GM21529 (cell line): ENCODE measurements at regions not wholly inside any gene's neighbourhood (a gene's known extent, or its start where the extent isn't known, plus 50 kb on each side); places are given as distances from the start of the nearest gene placed in this dataset.
"Not testable (repeated sequence)": the region's sequence is repeated elsewhere in the genome, so short reads cannot be mapped to it uniquely, and the experiment has no call there.

Experiments
- ATAC-seq: cut with Tn5 transposase; IDR thresholded peaks from one replicate; pipeline ENCODE4 v1.9.1; 2021; ENCODE audit not compliant: unreplicated experiment

- peak; percentile 75 for ATAC-seq
Measured at GRCh38 chrX:37075892-37076595, 67.9 kb downstream of the FAM47C start.

GRCh38 chrX:37076983-37077382 is 68.8 kb downstream of the FAM47C start:
- ATAC-seq = no peak

- no peak for ATAC-seq
Measured at GRCh38 chrX:37077646-37078433, 69.7 kb downstream of the FAM47C start.

- no peak for ATAC-seq
Measured at GRCh38 chrX:37078434-37078703, 70.2 kb downstream of the FAM47C start.

- no peak for ATAC-seq
Measured at GRCh38 chrX:37083880-37084279, 75.7 kb downstream of the FAM47C start.

- ATAC-seq = not testable (repeated sequence)
Measured at GRCh38 chrX:37085699-37086098, 77.5 kb downstream of the FAM47C start.

- ATAC-seq = not testable (repeated sequence)
Measured at GRCh38 chrX:37086820-37087219, 78.7 kb downstream of the FAM47C start.

- not testable (repeated sequence) for ATAC-seq
Measured at GRCh38 chrX:37087875-37088274, 79.7 kb downstream of the FAM47C start.

- ATAC-seq = not testable (repeated sequence)
Measured at GRCh38 chrX:37088778-37089177, 80.6 kb downstream of the FAM47C start.

GRCh38 chrX:37090142-37090541 is 82.0 kb downstream of the FAM47C start:
- not testable (repeated sequence) for ATAC-seq

- not testable (repeated sequence) for ATAC-seq
Measured at GRCh38 chrX:37096422-37097124, 88.4 kb downstream of the FAM47C start.
